ENCODE measurements at regions not wholly inside any gene's neighbourhood (a gene's known extent, or its start where the extent isn't known, plus 50 kb on each side); places are given as distances from the start of the nearest gene placed in this dataset.

DNA sequence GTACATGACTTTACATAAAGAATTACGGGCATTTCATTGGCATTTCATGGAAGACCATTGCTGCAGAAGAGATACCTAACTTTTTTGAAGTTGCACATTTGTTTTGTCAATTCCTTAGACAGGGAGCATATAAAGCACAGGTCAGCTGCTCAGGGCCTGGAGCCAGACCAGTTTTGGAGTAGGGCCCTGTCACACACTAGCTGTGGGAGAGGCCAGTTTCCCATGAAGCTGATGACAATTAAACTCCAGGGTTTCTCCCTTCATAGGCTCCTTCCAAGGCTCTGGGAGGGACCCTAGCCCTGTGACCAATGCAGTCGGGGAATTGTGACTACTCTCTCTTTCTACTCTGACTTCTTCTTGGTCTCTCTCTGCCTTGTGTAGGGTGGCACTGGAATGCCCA lies 107.3 kb upstream of the SELENOK start:
- no peak for TF ChIP-seq POLR2A (IDR thresholded peaks at IDR 0.05; ENCODE audit: low read length)
- no peak for TF ChIP-seq GATA1 (IDR thresholded peaks at IDR 0.05; ENCODE audit: low read depth, low read length)
